A549 (cell line): ENCODE measurements at regions not wholly inside any gene's neighbourhood (a gene's known extent, or its start where the extent isn't known, plus 50 kb on each side); places are given as distances from the start of the nearest gene placed in this dataset.

Source experiments
- ATAC-seq, 2 experiments: fragments of 200-7000 bp in 1 of 2; fragments of >200 bp in 1 of 2; cut with Nextera tagmentation in 1 of 2; cut with Tn5 transposase in 1 of 2; 3 replicates each; pipeline versions ENCODE4 v1.8.0 to v1.9.1; 2018 to 2020; ENCODE audit warnings: mild to moderate bottlenecking in 1 of 2, moderate library complexity in 1 of 2
- CTCF ChIA-PET: fragments of 300-600 bp; sonication (Branson Sonifier 250); formaldehyde crosslinking; extraction: SDS; loops from one replicate; lab custom pipeline; 2021; ENCODE audit warnings: antibody characterized with exemption, inconsistent platforms; lab: Yijun Ruan, JAX
- POLR2A ChIA-PET: fragments of 350-600 bp; formaldehyde crosslinking; extraction: SDS; loops from one replicate; lab custom pipeline; 2021; ENCODE audit warnings: antibody characterized with exemption, inconsistent platforms; lab: Yijun Ruan, JAX
- DNase-seq, 2 experiments: peaks; one replicate each; pipeline versions ENCODE4 v3.0.0 to v3.0.0-alpha.2; 2011 to 2016; ENCODE audit warnings: low read depth in 1 of 2, low spot score in 1 of 2
- FAIRE-seq: peaks from 2 replicates; lab custom pipeline; 2011; peaks lifted over from hg19 to GRCh38; lab: Jason Lieb, UNC
- H3K27ac ChIP-seq, 2 experiments: fragments of >200 bp; sonication (Bioruptor Twin); formaldehyde crosslinking; 3 replicates each; pipeline ENCODE4 v1.5.1; 2016 to 2017
- H3K4me1 ChIP-seq: fragments of >200 bp; sonication (Bioruptor Twin); formaldehyde crosslinking; 3 replicates; pipeline ENCODE4 v1.6.1; 2016
- H3K4me2 ChIP-seq: fragments of >200 bp; sonication (Bioruptor Twin); formaldehyde crosslinking; 3 replicates; pipeline ENCODE4 v1.6.1; 2016
- H3K4me3 ChIP-seq: fragments of >200 bp; sonication (Bioruptor Twin); formaldehyde crosslinking; 3 replicates; pipeline ENCODE4 v1.5.1; 2016
- H3K9me3 ChIP-seq: fragments of >200 bp; sonication (Bioruptor Twin); formaldehyde crosslinking; 3 replicates; pipeline ENCODE4 v1.6.1; 2016
- BHLHE40 ChIP-seq: IDR thresholded peaks from 2 replicates; pipeline ENCODE4 v1.6.1; 2012; ENCODE audit warnings: low read depth, low read length, inconsistent platforms
- CEBPB ChIP-seq, 2 experiments: fragments of >200 bp in 1 of 2; sonication (Bioruptor Twin) in 1 of 2; formaldehyde crosslinking in 1 of 2; IDR thresholded peaks; 2 replicates each; pipeline ENCODE4 v1.6.1; 2012 to 2016
- CTCF ChIP-seq: fragments of >200 bp; sonication (Bioruptor Twin); formaldehyde crosslinking; IDR thresholded peaks from 3 replicates; pipeline ENCODE4 v1.5.1; 2016
- E2F6 ChIP-seq: IDR thresholded peaks from 2 replicates; pipeline ENCODE4 v1.6.1; 2012; ENCODE audit warnings: low read depth, borderline replicate concordance
- EHF ChIP-seq: fragments of 250-450 bp; sonication (Bioruptor Pico); IDR thresholded peaks from 2 replicates; pipeline ENCODE4 v1.5.0; 2020; ENCODE audit warnings: mild to moderate bottlenecking
- ESRRA ChIP-seq: fragments of 150-350 bp; IDR thresholded peaks from 2 replicates; pipeline ENCODE4 v1.6.1; 2014; ENCODE audit warnings: mild to moderate bottlenecking, low read length, borderline replicate concordance
- FOSL2 ChIP-seq, 2 experiments: fragments of 450-650 bp in 1 of 2; fragments of >200 bp in 1 of 2; sonication (Bioruptor Twin) in 1 of 2; formaldehyde crosslinking; IDR thresholded peaks; 2 replicates each; pipeline versions ENCODE4 v1.5.0 to v1.6.1; 2016 to 2020; ENCODE audit warnings: mild to moderate bottlenecking in 1 of 2, moderate library complexity in 1 of 2
- HDAC2 ChIP-seq: fragments of 200-600 bp; sonication (generic); IDR thresholded peaks from 2 replicates; pipeline ENCODE4 v1.6.1; 2016
- HEYL ChIP-seq: fragments of 250-450 bp; sonication (Bioruptor Pico); IDR thresholded peaks from 2 replicates; pipeline ENCODE4 v1.8.0; 2021; ENCODE audit warnings: mild to moderate bottlenecking, moderate library complexity
- HOXB13 ChIP-seq: fragments of 250-450 bp; sonication (Bioruptor Pico); IDR thresholded peaks from 2 replicates; pipeline ENCODE4 v1.5.0; 2020; ENCODE audit warnings: low read depth, mild to moderate bottlenecking, moderate library complexity
- KDM5A ChIP-seq: fragments of 200-600 bp; sonication (generic); IDR thresholded peaks from 2 replicates; pipeline ENCODE4 v1.6.1; 2016; ENCODE audit warnings: antibody characterized with exemption, mild to moderate bottlenecking
- MAFK ChIP-seq: fragments of 450-650 bp; IDR thresholded peaks from 2 replicates; pipeline ENCODE4 v1.6.1; 2014; ENCODE audit not compliant: partially characterized antibody
- MAX ChIP-seq: IDR thresholded peaks from 2 replicates; pipeline ENCODE4 v1.6.1; 2012
- POLR2AphosphoS2 ChIP-seq: conservative IDR thresholded peaks from 2 replicates; pipeline ENCODE4 v1.6.1; 2012; ENCODE audit warnings: low read length, improper control_type of control experiment, inconsistent platforms
- RCOR1 ChIP-seq: fragments of 150-350 bp; IDR thresholded peaks from 2 replicates; pipeline ENCODE4 v1.6.1; 2014; ENCODE audit warnings: antibody characterized with exemption, low read length, low read depth
- RNF2 ChIP-seq: fragments of 200-600 bp; sonication (generic); IDR thresholded peaks from 2 replicates; pipeline ENCODE4 v1.6.1; 2016; ENCODE audit warnings: low read depth, mild to moderate bottlenecking, antibody characterized with exemption, moderate library complexity, borderline replicate concordance
- ZFP36 ChIP-seq: fragments of 450-650 bp; IDR thresholded peaks from 2 replicates; pipeline ENCODE4 v1.6.1; 2014; ENCODE audit warnings: borderline replicate concordance; ENCODE audit not compliant: partially characterized antibody
- ZNF302 ChIP-seq: fragments of 250-450 bp; sonication (Bioruptor Pico); IDR thresholded peaks from 2 replicates; pipeline ENCODE4 v1.9.0; 2021; ENCODE audit warnings: inconsistent platforms, mild to moderate bottlenecking, moderate library complexity
- WGBS: methylation state at CpG from one replicate; pipeline ENCODE4 v1.1.6; 2017; ENCODE audit errors: missing lambda C conversion rate; 5-methylcytosine and 5-hydroxymethylcytosine counted together
- TF ChIP-seq, protein P1 (sequence below): fragments of 250-450 bp; sonication (Bioruptor Pico); IDR thresholded peaks from 2 replicates; pipeline ENCODE4 v1.5.0; 2020; ENCODE audit warnings: low read depth, mild to moderate bottlenecking, moderate library complexity
- TF ChIP-seq, protein P2 (sequence below): fragments of 450-650 bp; IDR thresholded peaks from 2 replicates; pipeline ENCODE4 v1.6.1; 2014; ENCODE audit warnings: antibody characterized with exemption

DNA sequence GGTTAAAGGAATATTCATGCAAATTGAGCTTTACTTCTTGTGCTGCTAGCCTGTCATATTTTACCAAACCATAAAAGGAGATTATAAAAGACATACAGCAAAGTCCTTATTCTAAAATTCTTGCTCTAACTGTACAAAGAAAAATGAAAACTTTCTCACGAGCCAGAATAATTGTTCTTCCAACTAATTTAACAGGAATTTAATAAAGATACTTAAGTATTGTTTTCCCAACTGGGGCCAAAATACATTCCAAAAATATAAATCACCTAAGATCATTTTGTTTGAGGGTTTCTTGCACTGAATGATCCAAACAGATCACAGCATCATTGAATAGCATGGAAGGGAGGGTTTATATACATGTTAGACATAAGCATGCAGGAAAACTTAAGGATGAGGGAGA lies 127.1 kb upstream of the PCDH18 start:
- TF ChIP-seq CEBPB (IDR thresholded peaks at IDR 0.05) (no peak), RCOR1 (no peak), E2F6 (no peak), CTCF (no peak), ESRRA (no peak)
- POLR2A ChIA-PET: no interaction called here
- Histone ChIP-seq H3K4me2 (no peak overlapping the region), H3K27ac (no peak overlapping the region), H3K4me1 (no peaks in the 10 kb centered on the region), H3K4me3 (no peak overlapping the region), H3K9me3 (no peaks in the 10 kb centered on the region)
- DNase-seq: no peak
- CTCF ChIA-PET: no interaction called here
- no peak for ATAC-seq
- FAIRE-seq: no peak
- WGBS: 0% methylated on average over 1 of the region's 1 CpG

DNA sequence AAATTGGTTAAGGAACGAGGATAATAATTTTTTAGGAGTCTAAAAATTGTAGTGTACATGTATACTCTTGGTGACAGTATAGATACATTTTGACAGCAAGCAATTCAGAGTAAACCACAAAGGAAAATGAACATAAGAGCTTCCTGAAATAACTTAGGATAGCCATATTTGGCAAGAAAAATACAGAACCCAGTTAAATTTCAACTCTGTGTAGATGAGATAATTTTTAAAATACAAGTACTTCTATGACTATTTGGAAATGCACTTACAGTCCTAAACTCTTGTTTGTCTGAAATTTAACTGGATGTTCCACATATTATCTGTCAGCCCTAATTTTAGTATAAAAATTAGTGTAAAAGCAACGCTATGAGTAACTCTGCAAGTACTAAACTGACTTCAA lies 124.4 kb upstream of the PCDH18 start:
- no peak for TF ChIP-seq ZFP36
- TF ChIP-seq MAX: no peak
- no peak for TF ChIP-seq E2F6
- TF ChIP-seq, protein P1, sequence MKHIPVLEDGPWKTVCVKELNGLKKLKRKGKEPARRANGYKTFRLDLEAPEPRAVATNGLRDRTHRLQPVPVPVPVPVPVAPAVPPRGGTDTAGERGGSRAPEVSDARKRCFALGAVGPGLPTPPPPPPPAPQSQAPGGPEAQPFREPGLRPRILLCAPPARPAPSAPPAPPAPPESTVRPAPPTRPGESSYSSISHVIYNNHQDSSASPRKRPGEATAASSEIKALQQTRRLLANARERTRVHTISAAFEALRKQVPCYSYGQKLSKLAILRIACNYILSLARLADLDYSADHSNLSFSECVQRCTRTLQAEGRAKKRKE (CRISPR knock-in tag): no peak
- TF ChIP-seq POLR2AphosphoS2: no peak
- TF ChIP-seq BHLHE40: no peak
- TF ChIP-seq MAFK: no peak
- no peak for TF ChIP-seq HEYL (CRISPR knock-in tag)
- no peak for TF ChIP-seq EHF (CRISPR knock-in tag)
- TF ChIP-seq FOSL2 (IDR thresholded peaks at IDR 0.05): no peak
- no peak for TF ChIP-seq FOSL2 (CRISPR knock-in tag; IDR thresholded peaks at IDR 0.05)
- no peak for TF ChIP-seq RNF2
- no peak for TF ChIP-seq HOXB13 (CRISPR knock-in tag)
- TF ChIP-seq ZNF302 (CRISPR knock-in tag): no peak
- TF ChIP-seq HDAC2: no peak
- TF ChIP-seq RCOR1: no peak
- TF ChIP-seq CTCF: no peak
- TF ChIP-seq, protein P2, sequence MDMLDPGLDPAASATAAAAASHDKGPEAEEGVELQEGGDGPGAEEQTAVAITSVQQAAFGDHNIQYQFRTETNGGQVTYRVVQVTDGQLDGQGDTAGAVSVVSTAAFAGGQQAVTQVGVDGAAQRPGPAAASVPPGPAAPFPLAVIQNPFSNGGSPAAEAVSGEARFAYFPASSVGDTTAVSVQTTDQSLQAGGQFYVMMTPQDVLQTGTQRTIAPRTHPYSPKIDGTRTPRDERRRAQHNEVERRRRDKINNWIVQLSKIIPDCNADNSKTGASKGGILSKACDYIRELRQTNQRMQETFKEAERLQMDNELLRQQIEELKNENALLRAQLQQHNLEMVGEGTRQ: no peak
- no peak for TF ChIP-seq KDM5A
- Histone ChIP-seq H3K4me3 (no peak overlapping the region), H3K9me3 (no peaks in the 10 kb centered on the region), H3K4me1 (no peaks in the 10 kb centered on the region), H3K27ac (no peak overlapping the region), H3K4me2 (no peak overlapping the region)
- ATAC-seq (no peak), DNase-seq (no peak), FAIRE-seq (no peak)
- 24% methylated on average over 2 of the region's 2 CpGs for WGBS
- ChIA-PET CTCF (no interaction called here), POLR2A (no interaction called here)
